GM10248 (cell line): ENCODE measurements at regions not wholly inside any gene's neighbourhood (a gene's known extent, or its start where the extent isn't known, plus 50 kb on each side); places are given as distances from the start of the nearest gene placed in this dataset.

ENCODE experiments used
- CTCF ChIA-PET: fragments of 300-600 bp; sonication (Branson Sonifier 250); formaldehyde crosslinking; extraction: SDS; loops from one replicate; lab custom pipeline; 2021; ENCODE audit warnings: antibody characterized with exemption; lab: Yijun Ruan, JAX
- POLR2A ChIA-PET: fragments of 350-650 bp; sonication (Branson Sonifier 250); formaldehyde crosslinking; extraction: SDS; loops from one replicate; lab custom pipeline; 2020; ENCODE audit warnings: antibody characterized with exemption; lab: Yijun Ruan, JAX
- DNase-seq: peaks from one replicate; pipeline ENCODE4 v3.0.0; 2012; ENCODE audit errors: extremely low spot score
- TF ChIP-seq, protein P1 (sequence below): IDR thresholded peaks from 2 replicates; pipeline ENCODE4 v1.5.1; 2012; ENCODE audit warnings: mild to moderate bottlenecking, low read depth; ENCODE audit errors: extremely low read depth, missing control alignments, control extremely low read depth

DNA sequence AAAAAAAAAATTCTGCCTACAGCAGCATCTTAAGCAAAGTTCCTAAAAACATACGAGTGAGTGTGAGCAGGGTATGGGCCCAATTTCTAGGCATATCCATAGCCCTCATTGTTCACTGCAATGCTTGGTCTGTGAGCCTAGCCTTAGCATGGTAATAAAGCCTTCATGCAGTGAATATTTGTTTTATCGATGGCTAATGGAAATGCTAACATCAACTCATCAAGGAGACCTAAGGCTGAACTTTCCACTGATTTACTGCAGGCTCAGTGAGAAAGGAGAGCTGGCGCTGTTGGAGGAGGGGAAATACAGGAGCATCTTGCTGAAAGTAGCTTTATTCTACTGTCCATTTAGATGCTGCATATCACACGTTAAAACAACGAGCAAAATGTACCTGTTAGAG is 139.6 kb upstream of the DTNBP1 start:
- CTCF ChIA-PET: no interaction called here
- DNase-seq: no peak
- TF ChIP-seq, protein P1, sequence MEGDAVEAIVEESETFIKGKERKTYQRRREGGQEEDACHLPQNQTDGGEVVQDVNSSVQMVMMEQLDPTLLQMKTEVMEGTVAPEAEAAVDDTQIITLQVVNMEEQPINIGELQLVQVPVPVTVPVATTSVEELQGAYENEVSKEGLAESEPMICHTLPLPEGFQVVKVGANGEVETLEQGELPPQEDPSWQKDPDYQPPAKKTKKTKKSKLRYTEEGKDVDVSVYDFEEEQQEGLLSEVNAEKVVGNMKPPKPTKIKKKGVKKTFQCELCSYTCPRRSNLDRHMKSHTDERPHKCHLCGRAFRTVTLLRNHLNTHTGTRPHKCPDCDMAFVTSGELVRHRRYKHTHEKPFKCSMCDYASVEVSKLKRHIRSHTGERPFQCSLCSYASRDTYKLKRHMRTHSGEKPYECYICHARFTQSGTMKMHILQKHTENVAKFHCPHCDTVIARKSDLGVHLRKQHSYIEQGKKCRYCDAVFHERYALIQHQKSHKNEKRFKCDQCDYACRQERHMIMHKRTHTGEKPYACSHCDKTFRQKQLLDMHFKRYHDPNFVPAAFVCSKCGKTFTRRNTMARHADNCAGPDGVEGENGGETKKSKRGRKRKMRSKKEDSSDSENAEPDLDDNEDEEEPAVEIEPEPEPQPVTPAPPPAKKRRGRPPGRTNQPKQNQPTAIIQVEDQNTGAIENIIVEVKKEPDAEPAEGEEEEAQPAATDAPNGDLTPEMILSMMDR: no peak
- POLR2A ChIA-PET: no interaction called here

- DNase-seq: no peak
- CTCF ChIA-PET: no interaction called here
- POLR2A ChIA-PET: no interaction called here
- TF ChIP-seq, protein P1: no peak
Measured at GRCh38 chr6:15801912-15802311, 139.1 kb upstream of the DTNBP1 start.

- TF ChIP-seq, protein P1: no peak
- no peak for DNase-seq
- ChIA-PET CTCF (interaction anchor here (1.1 to 1.7 kb wide), 2 partner anchors 21 to 109 kb away, joined by 3 to 5 read pairs; no protein-coding TSS in a partner anchor), POLR2A (no interaction called here)
Measured at GRCh38 chr6:15800841-15801617, 138.2 kb upstream of the DTNBP1 start.

- CTCF ChIA-PET: interaction anchor here (1.2 to 1.9 kb wide), 3 partner anchors 10 to 19 kb away, joined by 5 read pairs; no protein-coding TSS in a partner anchor
- TF ChIP-seq, protein P1: no peak
- DNase-seq: no peak
- POLR2A ChIA-PET: no interaction called here
Measured at GRCh38 chr6:15798533-15799255, 135.9 kb upstream of the DTNBP1 start.

DNA sequence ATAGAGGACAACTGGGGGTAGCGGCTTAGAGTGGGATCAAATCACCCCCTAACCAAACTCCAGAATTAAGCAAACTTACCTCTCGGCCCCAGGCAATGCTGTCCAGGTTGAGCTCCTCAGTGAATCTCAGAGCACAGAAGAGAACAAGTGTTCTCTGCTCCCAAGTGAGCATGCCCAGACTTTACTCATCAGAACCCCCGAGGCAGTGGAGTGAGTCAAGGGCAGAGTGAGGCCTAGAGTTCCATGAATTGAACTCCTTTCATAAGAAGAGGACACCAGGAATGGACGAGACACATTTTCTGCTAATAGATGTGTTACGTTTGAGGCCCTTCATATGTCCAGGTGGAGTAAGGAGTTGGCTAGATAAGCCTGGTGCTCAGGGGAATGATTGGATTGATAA is 134.0 kb upstream of the DTNBP1 start:
- no peak for DNase-seq
- TF ChIP-seq, protein P1: no peak
- ChIA-PET POLR2A (no interaction called here), CTCF (no interaction called here)

DNA sequence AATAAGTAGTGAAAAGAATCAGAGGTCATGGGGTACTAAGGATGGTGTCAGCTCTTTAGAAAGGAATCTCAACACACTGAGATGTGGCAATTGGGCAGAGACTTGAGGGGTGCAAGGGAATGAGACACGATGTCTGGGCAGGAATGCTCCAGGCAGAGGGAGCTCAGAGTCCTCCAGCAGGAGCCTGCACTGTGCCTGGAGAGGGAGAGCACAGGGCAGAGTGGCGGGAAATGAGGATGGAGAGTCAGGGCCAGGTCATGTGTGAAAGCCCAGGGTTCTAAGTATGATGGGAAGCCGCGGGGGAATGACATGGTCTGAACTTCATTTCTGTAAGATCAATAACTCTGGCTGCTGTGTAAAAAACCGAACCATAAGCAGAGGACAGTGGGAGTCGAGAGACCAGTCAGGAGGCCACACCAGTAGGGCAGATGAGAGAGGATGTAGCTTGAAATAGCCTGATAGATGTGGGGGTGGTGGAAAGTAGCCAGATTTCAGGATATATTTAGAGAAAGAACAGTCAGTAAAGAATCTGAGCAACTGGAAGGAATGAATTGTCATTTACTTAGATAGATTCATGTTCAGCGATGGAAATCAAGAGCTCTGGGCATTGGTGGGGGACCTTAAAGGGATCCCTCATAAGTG is 133.4 kb upstream of the DTNBP1 start:
- ChIA-PET POLR2A (no interaction called here), CTCF (interaction anchor here (1.4 kb wide), 1 partner anchor 261 kb away, joined by 3 read pairs; no protein-coding TSS in a partner anchor)
- TF ChIP-seq, protein P1: no peak
- DNase-seq: no peak
